Stimulated activated CD4-positive, alpha-beta T cell treated with anti-CD3 and anti-CD28 coated beads, Interleukin-2, amount 100 ng/mL, for 24 hours (primary cell): ENCODE measurements at regions not wholly inside any gene's neighbourhood (a gene's known extent, or its start where the extent isn't known, plus 50 kb on each side); places are given as distances from the start of the nearest gene placed in this dataset.

Experiments
- DNase-seq, 2 donors: peaks; one replicate each; pipeline ENCODE4 v3.0.0-alpha.2; 2020

DNA sequence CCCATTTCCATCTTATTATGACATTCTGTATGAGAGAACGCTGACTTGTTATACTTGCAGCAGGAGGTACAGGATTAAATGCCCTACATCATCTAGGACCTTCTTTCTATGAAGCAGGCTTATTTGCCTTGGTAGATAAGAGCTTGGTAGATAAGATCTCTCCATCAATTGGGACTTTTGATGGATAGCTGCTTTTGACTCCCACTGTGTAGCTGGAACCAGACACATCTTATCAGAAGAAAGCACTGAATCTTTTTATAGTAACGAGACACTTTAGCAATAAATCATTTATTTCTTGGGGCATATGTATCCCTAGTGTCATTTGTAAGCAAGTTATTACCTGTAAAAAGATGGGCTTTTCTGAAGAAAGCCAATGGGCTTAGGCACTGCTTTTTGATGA is 613.9 kb downstream of the TECRL start:
- no peak for DNase-seq

DNA sequence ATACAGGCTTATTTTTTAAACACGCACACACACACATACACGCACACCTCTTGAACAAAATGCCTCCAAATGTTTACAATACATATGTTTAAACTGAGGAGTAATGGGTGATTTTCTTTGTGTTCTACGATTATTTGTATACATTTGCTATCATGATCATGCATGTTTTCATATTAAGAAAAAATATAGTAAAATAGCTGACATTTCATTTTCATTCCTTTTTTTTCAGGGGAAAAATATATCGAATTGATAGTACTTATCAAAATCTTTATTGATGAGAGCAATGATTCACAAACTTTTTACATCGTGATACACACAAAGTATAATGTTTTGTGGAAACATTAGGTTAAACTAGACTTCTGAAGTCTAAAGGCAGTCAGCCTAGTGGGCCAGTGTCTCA is 618.9 kb downstream of the TECRL start:
- DNase-seq, result no peak

DNA sequence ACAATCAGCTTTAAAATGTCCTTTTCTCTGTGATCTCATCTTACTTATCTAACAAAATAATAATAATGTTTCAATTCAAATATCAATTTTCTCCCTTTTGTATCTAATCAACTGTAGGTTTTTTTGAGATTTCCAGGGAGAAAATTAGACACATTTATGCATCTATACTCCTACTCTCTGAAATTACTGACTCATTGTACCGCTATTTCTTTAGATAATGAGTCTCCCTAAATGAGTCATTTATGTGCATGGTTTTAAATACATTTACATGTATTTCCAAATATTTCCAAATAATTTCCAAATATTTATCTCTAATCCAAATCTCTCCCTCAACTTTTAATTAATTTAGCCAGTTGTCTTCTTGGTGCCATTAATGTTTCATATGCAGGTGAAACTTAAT is 621.0 kb downstream of the TECRL start:
- DNase-seq, result no peak

DNA sequence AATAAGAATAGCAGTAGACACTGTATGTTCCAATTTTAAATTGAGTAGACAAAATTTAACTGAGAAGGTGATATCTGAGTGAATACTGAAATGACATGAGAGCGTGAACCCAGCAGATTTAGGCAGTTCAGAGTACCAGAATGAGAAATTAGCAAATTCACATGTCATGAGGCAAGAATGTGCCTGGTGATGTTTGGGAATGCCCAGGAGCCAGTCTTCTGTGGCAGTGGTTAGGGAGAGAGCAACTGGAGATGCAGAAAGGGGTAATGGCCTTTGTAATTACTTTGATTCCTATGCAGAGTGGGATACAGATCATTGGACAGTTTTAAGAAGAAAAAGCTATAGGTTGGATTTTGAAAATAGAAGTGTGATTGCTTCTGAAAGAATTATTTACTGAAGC is 621.9 kb downstream of the TECRL start:
- DNase-seq, result no peak

DNA sequence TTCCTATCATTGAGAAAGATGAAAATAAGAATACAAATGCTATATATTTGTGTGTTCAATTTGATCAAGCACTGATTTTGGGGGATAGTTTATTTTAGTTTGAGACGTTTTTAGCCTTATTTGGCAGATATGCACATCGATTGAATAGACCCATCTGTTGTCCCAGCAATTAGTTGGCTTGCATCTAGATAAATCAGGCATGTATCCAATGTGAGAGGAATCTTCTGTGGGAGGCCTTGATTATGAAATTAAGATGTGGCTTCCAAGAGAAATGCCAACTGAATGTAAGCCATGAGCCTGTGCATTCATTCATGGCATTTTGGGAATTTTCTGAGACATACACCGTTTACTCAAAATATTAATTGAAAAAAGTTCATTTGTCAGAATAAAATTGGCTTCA is 623.1 kb downstream of the TECRL start:
- DNase-seq, result no peak

DNA sequence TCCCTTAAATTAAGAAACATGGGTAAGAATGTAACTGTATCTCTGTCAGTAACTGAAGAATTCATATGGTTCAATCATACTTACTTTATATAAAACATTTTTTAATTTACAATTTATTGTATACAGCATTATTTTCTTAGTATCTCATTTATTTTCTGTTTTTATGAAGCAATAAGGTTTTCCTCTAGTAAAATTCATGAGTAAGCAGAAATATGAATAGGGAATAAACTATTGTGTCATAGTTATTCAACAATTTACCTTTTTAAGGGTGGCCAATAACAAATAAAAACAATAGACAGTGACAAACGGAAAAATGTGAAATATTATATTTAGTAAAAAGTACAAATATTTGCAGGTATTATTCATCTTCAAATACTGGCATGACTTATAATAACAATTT is 624.4 kb downstream of the TECRL start:
- DNase-seq, result no peak

DNA sequence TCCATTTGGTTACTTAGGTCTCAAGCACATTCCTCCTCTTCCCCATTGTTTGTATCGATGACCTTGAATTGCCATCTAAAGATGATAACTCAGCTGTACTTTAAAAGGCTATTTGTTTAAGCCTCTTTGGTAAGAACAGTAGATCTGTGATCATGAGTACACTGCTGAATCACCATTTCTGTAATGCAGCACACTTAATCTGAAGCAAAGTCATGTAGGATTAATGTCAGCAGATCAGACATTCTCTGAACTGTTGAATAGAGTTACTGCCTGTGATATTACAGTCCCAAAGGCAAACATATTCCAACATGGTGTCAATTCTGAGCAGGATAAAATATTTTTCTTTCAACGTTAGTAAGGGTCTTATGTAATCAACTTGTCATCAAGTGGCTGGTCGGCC is 631.6 kb downstream of the TECRL start:
- DNase-seq, result no peak

DNA sequence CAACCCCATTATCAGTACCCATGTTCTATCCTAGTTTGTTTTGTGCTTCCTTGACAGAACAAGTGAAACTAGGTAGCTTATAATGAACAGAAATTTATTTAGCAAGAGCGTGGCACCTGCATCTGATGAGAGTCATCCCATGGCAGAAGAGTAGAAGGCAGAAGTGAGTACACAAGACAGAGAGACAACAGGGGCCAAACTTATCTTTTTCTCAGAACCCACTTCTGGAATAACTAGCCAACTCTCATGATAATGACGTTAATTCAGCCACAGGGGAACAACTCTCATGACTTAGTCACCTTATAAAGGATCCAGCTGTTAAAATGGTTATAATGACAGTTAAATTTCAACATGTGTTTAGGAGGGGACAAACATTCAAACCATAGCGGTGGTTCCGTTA is 644.9 kb downstream of the TECRL start:
- DNase-seq, result no peak

DNA sequence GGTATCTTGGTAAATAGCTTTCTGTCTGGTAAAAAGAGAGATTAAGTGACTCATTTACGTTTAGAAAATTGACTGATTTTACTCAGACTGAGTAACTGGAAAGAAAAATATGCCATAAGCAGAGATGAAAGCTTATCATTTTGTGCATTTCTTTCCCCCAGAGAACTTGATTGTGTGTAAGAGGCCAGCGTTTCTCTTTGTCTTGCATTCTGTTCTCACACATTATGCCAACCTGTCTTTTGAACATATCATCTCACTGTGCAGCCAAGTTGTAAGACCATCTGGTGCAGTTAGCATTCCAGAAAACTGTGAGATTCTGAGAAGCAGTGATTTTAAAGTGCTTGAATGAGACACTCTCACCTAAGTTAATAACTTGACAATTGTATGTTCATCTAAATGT is 651.3 kb downstream of the TECRL start:
- no peak for DNase-seq

DNA sequence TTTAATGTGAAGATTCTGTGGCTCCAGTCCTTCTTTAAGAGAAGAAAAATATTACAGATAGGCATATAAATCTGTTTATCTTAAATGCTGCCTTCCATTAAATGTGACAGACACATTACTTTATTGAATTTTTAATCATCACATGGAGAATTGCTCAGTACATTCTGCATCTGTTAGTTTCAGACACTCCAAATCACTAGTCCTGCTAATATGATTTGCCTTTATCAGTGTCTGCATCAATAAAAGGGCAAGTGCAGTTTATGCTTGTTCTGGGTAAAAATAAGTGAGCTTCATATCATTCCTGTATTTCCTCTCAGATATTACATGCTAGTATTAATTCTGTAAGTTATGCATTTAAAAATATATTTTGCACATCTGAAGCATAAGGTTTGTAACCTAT is 666.4 kb downstream of the TECRL start:
- no peak for DNase-seq

DNA sequence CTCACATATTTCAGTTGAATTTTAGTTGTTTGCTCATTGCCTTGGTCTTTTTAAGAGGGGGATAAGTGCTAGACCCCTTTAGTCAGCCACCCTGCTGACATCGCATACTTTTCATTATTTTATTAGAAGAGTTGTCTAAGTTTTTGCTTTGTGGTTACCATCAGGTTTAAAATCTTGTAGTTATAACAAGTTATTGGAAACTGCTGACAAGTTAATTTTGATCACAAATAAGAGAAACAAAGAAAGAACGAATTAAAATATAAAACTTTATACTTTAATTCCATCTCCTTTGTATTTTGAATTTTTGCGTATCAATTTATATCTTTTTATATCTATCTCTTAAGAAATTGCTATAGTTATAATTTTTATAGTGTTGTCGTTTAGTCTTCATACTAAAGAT is 679.7 kb downstream of the TECRL start:
- DNase-seq, result no peak

DNA sequence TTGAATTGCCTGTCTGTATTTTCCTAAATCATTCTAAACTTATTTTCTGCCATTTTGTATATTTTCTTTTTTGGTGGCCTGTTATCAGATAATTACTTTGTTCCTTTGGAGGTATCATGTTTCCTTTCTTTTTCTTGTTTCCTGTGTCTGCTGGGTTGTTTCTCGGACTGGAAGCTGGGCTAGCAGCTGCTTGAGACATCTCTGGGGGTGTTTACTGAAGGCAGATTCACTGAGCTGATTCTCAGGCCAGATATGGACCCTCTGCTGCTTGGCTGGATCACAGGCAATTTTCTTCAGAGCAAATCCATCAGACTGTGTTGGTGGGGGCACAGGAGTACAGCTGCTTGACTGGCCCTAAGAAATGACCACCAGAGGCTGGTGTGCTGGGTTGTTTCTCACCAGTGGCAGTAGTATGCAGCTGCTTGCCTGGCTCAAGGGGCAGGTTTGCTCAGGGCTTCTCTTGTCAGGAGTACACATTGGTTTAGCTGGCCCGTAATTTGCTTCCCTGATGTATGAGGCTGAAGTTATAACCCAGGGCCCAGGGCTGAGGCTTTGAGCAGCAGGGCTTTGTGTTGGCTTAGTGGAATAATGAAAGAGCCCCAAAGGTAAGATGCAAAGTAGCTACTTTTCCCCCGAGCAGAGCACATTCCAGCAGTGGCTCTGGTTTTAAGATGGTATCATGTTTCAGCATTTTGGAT is 680.6 kb downstream of the TECRL start:
- DNase-seq, result no peak

DNA sequence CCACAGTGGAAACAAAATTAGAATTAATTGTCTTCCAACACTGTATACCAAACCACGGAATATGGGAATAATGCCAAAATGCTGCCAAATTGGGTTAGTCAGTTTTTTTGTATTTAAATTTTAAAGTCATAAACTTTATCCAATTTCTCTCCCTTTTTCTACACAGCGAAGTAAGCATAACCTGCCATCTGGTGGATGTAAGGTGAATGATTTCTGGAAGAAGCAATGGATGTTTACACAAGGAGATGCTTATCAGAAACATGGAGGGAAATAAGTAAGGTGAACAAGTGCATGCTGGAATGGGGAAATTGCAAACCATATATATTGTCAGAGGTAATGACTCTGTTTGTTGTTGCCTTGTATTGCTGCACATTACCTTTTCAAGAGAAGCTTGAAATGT is 691.9 kb downstream of the TECRL start:
- no peak for DNase-seq

DNA sequence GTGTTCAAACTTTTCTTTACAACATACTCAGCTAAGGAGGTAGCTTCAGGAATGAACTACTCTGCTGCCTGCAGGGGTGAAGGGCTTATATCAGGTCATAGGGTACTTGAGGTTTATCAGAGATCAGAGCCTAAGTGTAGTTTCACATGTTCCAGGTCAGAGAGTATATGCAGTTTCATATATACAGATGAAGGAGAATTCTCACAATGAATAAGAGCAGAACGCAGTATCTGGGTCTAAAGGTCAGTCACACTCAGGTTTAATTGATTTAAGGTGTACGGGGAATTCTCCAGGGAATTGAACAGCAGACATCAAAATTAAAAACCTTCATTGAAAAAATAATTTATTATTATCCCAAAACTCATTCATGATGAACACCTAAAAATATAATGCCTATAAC is 700.6 kb downstream of the TECRL start:
- no peak for DNase-seq

DNA sequence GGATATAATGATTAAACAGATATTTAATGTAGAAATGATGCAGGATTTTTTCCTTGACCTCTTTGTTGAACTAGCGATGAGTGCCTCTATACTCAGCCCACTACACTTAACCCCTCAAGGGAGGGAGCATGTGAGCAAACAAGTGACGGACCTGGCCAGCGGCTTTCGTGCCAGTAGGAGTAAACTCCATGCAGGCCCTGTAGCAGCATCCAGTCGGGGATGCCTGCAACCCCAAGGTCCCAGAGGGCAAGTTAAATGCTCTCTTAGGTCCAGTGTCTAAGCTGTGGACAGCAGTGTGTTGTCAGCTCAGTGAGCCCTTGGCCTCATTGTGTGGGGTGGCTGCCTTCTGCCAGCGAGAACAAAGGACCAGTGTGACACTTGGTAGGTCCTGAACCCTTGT is 708.7 kb downstream of the TECRL start:
- no peak for DNase-seq

DNA sequence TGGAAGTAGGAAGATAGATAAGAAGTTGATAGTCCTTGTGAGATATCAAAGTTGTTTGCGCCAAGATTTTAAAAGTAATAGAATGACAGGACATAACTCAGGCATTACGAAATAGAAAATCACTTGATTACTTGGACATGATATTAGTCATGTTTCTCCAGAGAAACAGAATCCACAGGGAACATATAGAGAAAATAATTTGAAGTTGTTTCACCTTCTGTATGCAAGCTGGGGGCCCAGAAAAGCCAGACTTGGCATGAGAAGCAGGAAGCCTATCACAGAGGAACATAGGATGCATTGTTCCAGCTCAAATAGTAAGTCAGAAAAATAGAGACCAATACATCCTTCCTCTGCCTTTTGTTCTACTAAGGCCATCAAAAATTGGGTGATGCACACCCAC is 715.9 kb downstream of the TECRL start:
- DNase-seq, result no peak

DNA sequence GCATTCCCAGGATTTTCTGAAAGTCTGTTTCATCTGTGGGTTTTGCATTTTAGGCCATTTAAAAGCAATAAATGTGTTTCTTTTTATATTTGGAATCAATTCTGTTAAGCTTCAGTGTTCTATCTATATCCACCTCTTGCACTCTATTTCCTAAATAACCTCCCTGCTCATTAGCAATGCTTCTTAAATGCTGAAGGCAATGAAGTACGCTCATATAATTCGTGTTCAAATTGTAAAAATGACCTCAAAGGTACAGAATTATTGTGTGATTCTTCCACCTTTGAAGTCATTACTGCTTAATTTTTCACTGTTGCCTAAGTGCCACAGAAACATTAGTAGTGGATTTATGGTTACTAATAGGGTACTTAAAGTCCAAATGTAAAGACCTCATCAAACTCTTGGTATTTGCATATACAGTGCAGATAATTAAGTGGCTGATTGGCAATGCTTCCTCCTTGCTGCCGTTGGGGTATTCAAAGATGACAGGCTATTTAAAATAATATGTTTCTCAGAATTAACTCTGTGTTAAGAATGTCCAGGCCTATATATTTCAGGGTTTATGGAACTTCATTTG is 730.8 kb downstream of the TECRL start:
- no peak for DNase-seq

DNA sequence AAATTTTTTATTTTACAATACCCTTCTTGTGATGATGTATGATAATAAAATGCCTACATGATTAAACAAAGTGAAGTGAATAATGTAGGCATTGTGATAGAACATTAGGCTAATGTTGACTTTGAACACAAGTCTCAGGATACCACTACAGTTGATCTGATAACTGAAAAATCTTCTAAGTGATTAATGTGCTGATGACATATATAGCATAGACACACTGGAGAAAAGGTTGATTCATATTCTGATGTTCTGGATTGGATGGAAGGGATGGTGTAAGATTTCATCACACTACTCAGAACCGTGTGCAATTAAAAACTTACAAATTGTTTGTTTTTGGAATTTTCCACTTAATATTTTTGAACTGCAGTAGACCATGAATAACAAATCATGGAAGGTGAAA is 738.5 kb downstream of the TECRL start:
- no peak for DNase-seq

DNA sequence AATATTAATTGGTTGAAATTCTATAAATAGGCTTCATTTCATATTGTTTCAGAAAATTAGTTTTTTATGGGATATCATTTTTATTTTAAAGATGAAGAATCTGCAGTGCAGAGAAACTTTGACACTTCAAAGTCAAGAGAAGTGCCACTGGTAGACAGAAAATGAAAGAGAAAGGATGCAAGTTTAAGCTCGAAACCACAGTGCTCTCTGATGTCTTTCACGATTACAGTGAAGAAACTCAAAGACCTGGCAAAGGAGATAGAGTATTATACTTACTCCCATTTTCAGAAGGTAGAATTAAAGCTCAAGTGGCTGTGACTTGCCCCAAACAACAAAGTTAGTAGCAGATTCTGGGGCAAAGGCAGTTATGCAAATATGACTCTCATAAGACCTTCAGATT is 745.4 kb downstream of the TECRL start:
- DNase-seq, result no peak

DNA sequence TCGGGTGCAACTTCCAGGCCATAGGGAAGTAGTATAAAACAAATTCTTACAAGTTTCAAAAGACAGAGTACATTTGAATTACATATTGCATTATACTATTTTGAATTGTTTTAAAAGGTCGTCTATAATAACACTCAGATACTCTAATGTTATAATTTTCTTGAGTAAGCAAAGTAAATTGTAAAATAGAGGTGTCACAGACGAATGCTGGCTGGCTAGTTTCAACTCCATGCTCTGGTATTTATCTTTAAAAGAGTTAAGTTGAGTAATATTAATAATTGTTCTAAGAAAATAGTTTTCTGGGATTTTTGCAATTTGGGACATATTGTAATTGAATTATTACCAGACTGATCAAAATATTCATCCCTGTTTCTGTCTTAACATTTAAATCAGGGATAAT is 764.9 kb downstream of the TECRL start:
- no peak for DNase-seq

DNA sequence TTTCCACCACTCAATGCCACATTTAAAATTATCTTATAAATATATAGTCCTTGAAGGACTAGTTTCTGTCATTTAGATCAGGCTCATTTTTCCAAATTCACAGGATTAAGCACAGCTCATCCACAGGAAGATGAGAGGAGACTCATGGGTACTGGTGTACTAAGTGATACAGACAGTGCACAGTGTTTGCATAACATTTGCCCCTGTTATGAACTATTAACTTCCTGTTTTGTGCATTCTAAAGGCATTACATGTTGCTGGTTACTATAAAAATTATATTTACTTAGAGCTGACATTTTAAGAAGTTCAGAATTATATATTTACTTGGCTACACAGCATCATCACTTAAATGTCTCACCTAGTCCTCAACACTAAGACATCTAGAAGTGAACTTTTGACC is 772.0 kb downstream of the TECRL start:
- no peak for DNase-seq

DNA sequence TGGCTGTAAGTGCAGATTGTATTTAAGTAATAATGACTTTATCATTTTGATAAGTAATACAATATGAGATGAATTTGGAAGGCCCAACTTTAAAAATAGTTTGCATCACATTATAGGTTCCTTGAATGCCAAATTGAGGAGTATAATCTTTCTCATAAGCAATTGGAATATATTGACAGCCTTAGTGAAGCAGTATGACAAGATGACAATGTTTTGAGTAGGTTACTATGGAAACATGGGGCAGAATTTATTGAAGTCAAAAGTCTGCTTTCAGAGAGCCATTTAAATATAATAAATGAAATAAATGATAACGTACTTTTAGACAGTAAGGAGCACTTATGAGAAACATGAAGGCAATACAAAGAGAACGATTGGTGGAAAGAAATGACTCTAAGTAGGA is 776.4 kb downstream of the TECRL start:
- DNase-seq, result no peak

DNA sequence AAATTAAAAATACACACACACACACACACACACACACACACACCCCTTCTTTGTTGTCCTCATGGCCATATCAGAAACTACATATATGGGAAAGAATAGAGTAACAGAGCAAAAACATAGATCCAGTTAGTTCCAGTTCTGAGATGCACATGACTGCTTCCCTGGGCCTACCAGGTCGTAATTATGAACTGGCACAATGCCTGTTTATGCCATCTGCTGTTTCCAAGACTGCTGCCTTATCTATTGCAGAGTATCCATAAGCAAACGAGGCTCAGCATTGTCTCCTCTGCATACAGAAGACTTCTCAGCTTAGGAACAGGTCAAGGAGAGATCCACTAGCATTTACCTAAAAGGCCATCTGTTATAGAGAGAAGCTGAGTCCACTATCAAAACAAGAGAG is 789.0 kb downstream of the TECRL start:
- no peak for DNase-seq

DNA sequence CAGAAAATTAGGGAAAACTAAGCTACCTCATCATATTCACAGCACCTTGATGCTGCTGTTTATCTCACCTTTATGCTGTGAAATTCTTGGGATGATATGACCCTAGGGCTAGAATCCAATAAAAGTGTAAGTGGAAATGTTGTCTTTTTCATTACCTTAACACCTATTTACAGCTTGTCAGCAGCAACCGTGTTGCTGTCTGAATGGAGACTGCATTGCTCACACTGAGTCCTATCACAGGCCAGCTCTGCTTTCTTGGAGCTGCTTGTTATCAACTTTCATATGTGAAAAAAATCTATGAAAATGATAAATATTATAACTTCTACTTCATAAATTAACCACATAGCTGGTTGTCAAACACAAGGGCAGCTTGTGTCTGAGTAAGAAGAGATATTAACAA is 789.5 kb downstream of the TECRL start:
- DNase-seq, result no peak
